GM12874 (cell line): ENCODE measurements at regions not wholly inside any gene's neighbourhood (a gene's known extent, or its start where the extent isn't known, plus 50 kb on each side); places are given as distances from the start of the nearest gene placed in this dataset.

Experiments used
- CTCF ChIP-seq: IDR thresholded peaks from 2 replicates; pipeline ENCODE4 v1.5.1; 2011; ENCODE audit warnings: low read depth, mild to moderate bottlenecking, control low read depth, low read length, moderate library complexity; ENCODE audit not compliant: insufficient read depth

GRCh38 chr14:25520821-25521220, 470.9 kb upstream of the STXBP6 start:
- no peak for TF ChIP-seq CTCF

- no peak for TF ChIP-seq CTCF
These were observed 468.4 kb upstream of the STXBP6 start for GRCh38 chr14:25518364-25518763.

GRCh38 chr14:25516838-25517237, 466.9 kb upstream of the STXBP6 start:
- TF ChIP-seq CTCF = no peak

- TF ChIP-seq CTCF = no peak
These were observed 458.9 kb upstream of the STXBP6 start for GRCh38 chr14:25508845-25509244.

- TF ChIP-seq CTCF = no peak
These were observed 451.8 kb upstream of the STXBP6 start for GRCh38 chr14:25501749-25502148.

- TF ChIP-seq CTCF = no peak
These were observed 439.0 kb upstream of the STXBP6 start for GRCh38 chr14:25488961-25489360.

GRCh38 chr14:25485381-25485780, 435.4 kb upstream of the STXBP6 start:
- TF ChIP-seq CTCF = no peak

GRCh38 chr14:25484906-25485305, 435.0 kb upstream of the STXBP6 start:
- TF ChIP-seq CTCF = no peak
